ENCODE measurements at regions not wholly inside any gene's neighbourhood (a gene's known extent, or its start where the extent isn't known, plus 50 kb on each side); places are given as distances from the start of the nearest gene placed in this dataset.
"Not testable (repeated sequence)": the region's sequence is repeated elsewhere in the genome, so short reads cannot be mapped to it uniquely, and the experiment has no call there.

DNA sequence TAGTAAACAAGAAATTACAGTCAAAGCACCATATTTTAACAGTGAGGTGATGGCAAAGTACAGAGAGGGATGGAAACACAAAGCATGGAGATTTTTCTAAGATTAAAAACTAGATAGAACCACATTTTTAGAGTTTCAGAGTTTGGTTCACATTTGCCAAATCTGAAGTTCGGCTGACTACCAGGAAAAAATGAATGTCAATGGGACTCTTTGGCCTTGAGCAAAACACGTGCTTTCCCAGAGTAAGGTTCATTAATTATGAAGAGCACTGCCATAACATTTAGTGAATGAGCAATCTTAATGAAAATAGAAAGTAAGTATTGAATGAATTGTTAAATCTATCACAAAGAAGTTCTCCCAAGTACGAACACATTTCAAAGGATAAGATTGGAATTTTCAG is 571.2 kb upstream of the VRK2 start:
- Histone ChIP-seq H3K4me1 (replicated peaks) (no peaks in the 10 kb centered on the region), H3K36me3 (no peaks in the 10 kb centered on the region), H3K27me3 (replicated peaks; ENCODE audit: insufficient read depth) (no peaks in the 10 kb centered on the region), H3K27ac (no peak overlapping the region), H3K4me3 (no peak overlapping the region), H3K9me3 (no peaks in the 10 kb centered on the region)
- TF ChIP-seq, protein P1, sequence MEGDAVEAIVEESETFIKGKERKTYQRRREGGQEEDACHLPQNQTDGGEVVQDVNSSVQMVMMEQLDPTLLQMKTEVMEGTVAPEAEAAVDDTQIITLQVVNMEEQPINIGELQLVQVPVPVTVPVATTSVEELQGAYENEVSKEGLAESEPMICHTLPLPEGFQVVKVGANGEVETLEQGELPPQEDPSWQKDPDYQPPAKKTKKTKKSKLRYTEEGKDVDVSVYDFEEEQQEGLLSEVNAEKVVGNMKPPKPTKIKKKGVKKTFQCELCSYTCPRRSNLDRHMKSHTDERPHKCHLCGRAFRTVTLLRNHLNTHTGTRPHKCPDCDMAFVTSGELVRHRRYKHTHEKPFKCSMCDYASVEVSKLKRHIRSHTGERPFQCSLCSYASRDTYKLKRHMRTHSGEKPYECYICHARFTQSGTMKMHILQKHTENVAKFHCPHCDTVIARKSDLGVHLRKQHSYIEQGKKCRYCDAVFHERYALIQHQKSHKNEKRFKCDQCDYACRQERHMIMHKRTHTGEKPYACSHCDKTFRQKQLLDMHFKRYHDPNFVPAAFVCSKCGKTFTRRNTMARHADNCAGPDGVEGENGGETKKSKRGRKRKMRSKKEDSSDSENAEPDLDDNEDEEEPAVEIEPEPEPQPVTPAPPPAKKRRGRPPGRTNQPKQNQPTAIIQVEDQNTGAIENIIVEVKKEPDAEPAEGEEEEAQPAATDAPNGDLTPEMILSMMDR (IDR thresholded peaks at IDR 0.05), result no peak
- TF ChIP-seq POLR2A (IDR thresholded peaks at IDR 0.05) (no peak), POLR2AphosphoS5 (IDR thresholded peaks at IDR 0.05) (no peak)
- intact Hi-C loops (cut with DNase I), result no loop called here
- DNase-seq (ENCODE audit: low spot score), result no peak
- 85% methylated on average over 3 of the region's 3 CpGs for WGBS

DNA sequence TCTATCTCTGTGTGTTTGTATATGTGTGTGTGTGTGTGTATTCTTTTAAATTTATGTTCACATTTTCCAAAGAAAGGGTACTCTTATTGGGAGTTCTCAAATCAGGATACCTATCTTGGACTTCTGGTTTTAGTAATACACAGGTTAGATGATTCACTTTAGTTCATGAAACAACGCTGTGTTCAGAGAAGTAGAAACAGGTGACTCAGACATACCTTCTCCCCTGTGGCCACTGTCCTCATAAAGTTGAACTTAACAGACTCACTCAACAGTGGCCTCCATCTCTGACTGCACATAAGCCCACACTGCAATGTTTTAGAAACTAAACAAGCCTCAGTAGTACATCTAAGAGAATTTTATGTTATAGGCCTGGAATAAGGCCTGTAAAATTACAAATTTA is 566.6 kb upstream of the VRK2 start:
- no peaks in the 10 kb centered on the region for H3K27me3 ChIP-seq (replicated peaks; ENCODE audit: insufficient read depth)

DNA sequence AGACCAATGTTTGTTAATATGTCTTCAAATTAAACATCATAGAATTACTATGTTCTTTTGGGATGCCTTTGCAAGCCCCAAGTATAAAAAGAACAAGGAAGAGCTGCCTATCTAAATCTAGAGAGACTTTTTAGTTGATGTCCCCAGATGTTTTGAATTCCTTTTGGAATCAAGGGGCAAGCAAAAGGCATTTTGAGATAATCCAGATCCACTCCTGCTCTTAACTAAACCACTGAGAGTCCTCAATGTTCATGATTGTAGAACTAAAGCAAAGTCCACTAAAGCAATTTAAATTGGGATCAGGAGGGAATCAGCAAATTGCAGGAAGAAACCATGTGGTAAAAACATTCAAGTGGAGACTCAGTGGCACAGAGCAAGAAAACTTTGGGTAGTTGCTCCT is 558.5 kb upstream of the VRK2 start:
- no peaks in the 10 kb centered on the region for H3K36me3 ChIP-seq
- H3K27me3 ChIP-seq (replicated peaks; ENCODE audit: insufficient read depth), result no peaks in the 10 kb centered on the region
- no peaks in the 10 kb centered on the region for H3K9me3 ChIP-seq
- H3K4me1 ChIP-seq (replicated peaks), result no peaks in the 10 kb centered on the region
- intact Hi-C loops (cut with DNase I), result no loop called here
- no peak for DNase-seq (ENCODE audit: low spot score)
- no peak overlapping the region for H3K27ac ChIP-seq
- TF ChIP-seq POLR2A (IDR thresholded peaks at IDR 0.05), result no peak
- no peak for TF ChIP-seq POLR2AphosphoS5 (IDR thresholded peaks at IDR 0.05)
- TF ChIP-seq, protein P1 (IDR thresholded peaks at IDR 0.05), result no peak
- H3K4me3 ChIP-seq, result no peak overlapping the region

More for the DNA sequence above, 566.6 kb upstream of the VRK2 start:
- H3K27ac ChIP-seq, result no peak overlapping the region
- WGBS, result 75% methylated on average over 1 of the region's 1 CpG
- no peaks in the 10 kb centered on the region for H3K4me1 ChIP-seq (replicated peaks)
- no peak for DNase-seq (ENCODE audit: low spot score)
- no peak overlapping the region for H3K4me3 ChIP-seq
- H3K9me3 ChIP-seq, result no peaks in the 10 kb centered on the region
- no peaks in the 10 kb centered on the region for H3K36me3 ChIP-seq
- intact Hi-C loops (cut with DNase I), result no loop called here
- TF ChIP-seq POLR2A (IDR thresholded peaks at IDR 0.05) (no peak), POLR2AphosphoS5 (IDR thresholded peaks at IDR 0.05) (no peak)
- TF ChIP-seq, protein P1 (IDR thresholded peaks at IDR 0.05), result no peak

DNA sequence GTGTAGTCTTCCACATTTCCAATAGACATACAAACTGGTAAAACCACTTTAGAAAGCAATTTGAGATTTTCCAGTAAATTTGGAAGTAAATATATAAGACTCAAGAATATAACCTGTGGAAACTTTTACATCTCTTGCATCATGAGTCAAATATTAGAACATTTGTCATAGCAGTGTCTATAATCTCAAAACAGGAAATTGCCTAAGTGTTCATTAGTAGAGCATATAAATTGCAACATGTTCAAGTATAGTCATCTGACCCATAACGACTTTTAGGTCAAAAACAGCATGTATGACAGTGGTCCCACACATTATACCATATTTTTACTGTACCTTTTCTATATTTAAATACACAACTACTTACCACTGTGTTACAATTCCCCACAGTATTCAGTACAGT is 555.9 kb upstream of the VRK2 start:
- intact Hi-C loops (cut with DNase I), result no loop called here

DNA sequence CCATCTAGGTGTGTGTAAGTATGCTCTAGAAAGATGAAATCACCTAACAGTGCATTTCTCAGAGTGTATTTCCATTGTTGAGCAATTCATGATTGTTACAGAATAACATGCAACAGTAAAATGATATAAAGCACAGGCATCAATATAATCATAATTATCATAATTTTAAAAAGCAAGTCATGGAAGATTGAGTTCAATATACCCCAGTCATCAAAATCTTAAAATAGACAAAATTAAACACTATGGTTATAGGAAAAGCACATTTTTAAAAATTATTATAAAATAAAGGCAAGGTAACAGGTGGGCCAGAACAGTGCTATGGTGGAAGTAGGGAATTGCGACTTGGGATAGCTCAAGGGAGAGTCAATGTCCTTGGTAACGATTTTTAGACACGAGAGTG is 555.4 kb upstream of the VRK2 start:
- 97% methylated on average over 3 of the region's 3 CpGs for WGBS

More for the DNA sequence above, 555.9 kb upstream of the VRK2 start:
- TF ChIP-seq, protein P1 (IDR thresholded peaks at IDR 0.05), result no peak
- no peak for TF ChIP-seq POLR2AphosphoS5 (IDR thresholded peaks at IDR 0.05)
- no peak for TF ChIP-seq POLR2A (IDR thresholded peaks at IDR 0.05)
- Histone ChIP-seq H3K27ac (no peak overlapping the region), H3K9me3 (no peaks in the 10 kb centered on the region), H3K27me3 (replicated peaks; ENCODE audit: insufficient read depth) (no peaks in the 10 kb centered on the region), H3K4me3 (no peak overlapping the region), H3K36me3 (no peaks in the 10 kb centered on the region), H3K4me1 (replicated peaks) (no peaks in the 10 kb centered on the region)
- 79% methylated on average over 1 of the region's 1 CpG for WGBS
- no peak for DNase-seq (ENCODE audit: low spot score)

DNA sequence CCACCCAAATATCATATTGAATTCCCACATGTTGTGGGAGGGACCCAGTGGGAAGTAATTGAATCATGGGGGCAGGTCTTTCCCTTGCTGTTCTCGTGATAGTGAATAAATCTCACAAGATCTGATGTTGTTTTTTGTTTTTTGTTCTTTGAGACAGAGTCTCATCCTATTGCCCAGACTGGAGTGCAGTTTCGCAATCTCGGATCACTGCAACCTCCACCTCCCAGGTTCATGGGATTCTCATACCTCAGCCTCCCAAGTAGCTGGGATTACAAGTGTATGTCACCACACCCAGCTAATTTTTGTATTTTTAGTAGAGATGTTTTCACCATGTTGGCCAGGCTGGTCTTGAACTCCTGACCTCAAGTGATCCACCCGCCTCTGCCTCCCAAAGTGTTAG is 552.6 kb upstream of the VRK2 start:
- H3K27me3 ChIP-seq (replicated peaks; ENCODE audit: insufficient read depth); H3K9me3 ChIP-seq; H3K4me3 ChIP-seq; H3K27ac ChIP-seq; H3K36me3 ChIP-seq; intact Hi-C loops (cut with DNase I); DNase-seq (ENCODE audit: low spot score); H3K4me1 ChIP-seq (replicated peaks): not testable (repeated sequence)
- 91% methylated on average over 4 of the region's 4 CpGs for WGBS

More for the DNA sequence above, 555.4 kb upstream of the VRK2 start:
- Histone ChIP-seq H3K9me3 (no peaks in the 10 kb centered on the region), H3K36me3 (no peaks in the 10 kb centered on the region), H3K4me1 (replicated peaks) (no peaks in the 10 kb centered on the region), H3K27ac (no peak overlapping the region), H3K4me3 (no peak overlapping the region), H3K27me3 (replicated peaks; ENCODE audit: insufficient read depth) (no peaks in the 10 kb centered on the region)
- TF ChIP-seq, protein P1 (IDR thresholded peaks at IDR 0.05), result no peak
- TF ChIP-seq POLR2A (IDR thresholded peaks at IDR 0.05) (no peak), POLR2AphosphoS5 (IDR thresholded peaks at IDR 0.05) (no peak)
- no peak for DNase-seq (ENCODE audit: low spot score)
- intact Hi-C loops (cut with DNase I), result no loop called here
